Smooth muscle cell (in vitro differentiated cells): ENCODE measurements at regions not wholly inside any gene's neighbourhood (a gene's known extent, or its start where the extent isn't known, plus 50 kb on each side); places are given as distances from the start of the nearest gene placed in this dataset.

Experiments
- DNase-seq: peaks from one replicate; lab custom pipeline; 2025; ENCODE audit not compliant: unreplicated experiment; lab: John Stamatoyannopoulos, UW
- H2AFZ ChIP-seq: fragments of 200-600 bp; sonication (generic); 2 replicates; pipeline ENCODE4 v1.6.0; 2016; ENCODE audit warnings: antibody characterized with exemption, low read depth, mild to moderate bottlenecking
- H3F3A ChIP-seq: fragments of 200-600 bp; sonication (generic); 2 replicates; pipeline ENCODE4 v1.6.0; 2017; ENCODE audit warnings: antibody characterized with exemption, low read depth
- H3K27ac ChIP-seq: fragments of 200-600 bp; sonication (generic); 2 replicates; pipeline ENCODE4 v1.5.1; 2016; ENCODE audit warnings: low read depth, mild to moderate bottlenecking
- H3K27me3 ChIP-seq: fragments of 200-600 bp; sonication (generic); 2 replicates; pipeline ENCODE4 v1.6.1; 2016; ENCODE audit warnings: low read depth, mild to moderate bottlenecking
- H3K36me3 ChIP-seq: fragments of 200-600 bp; sonication (generic); 2 replicates; pipeline ENCODE4 v1.5.1; 2016; ENCODE audit warnings: low read depth
- H3K4me1 ChIP-seq: fragments of 200-600 bp; sonication (generic); 2 replicates; pipeline ENCODE4 v1.5.1; 2016; ENCODE audit warnings: low read depth
- H3K4me2 ChIP-seq: fragments of 200-600 bp; sonication (generic); 2 replicates; pipeline ENCODE4 v1.6.0; 2016; ENCODE audit warnings: mild to moderate bottlenecking
- H3K4me3 ChIP-seq: fragments of 200-600 bp; sonication (generic); 2 replicates; pipeline ENCODE4 v1.5.1; 2016; ENCODE audit warnings: mild to moderate bottlenecking
- H3K79me2 ChIP-seq: fragments of 200-600 bp; sonication (generic); 2 replicates; pipeline ENCODE4 v1.6.0; 2016; ENCODE audit warnings: low read depth, mild to moderate bottlenecking
- H3K9ac ChIP-seq: fragments of 200-600 bp; sonication (generic); 2 replicates; pipeline ENCODE4 v1.6.0; 2016; ENCODE audit warnings: low read depth
- H3K9me3 ChIP-seq: fragments of 200-600 bp; sonication (generic); replicated peaks from 2 replicates; pipeline ENCODE4 v1.5.1; 2016; ENCODE audit warnings: low read depth
- H4K20me1 ChIP-seq: fragments of 200-600 bp; sonication (generic); 2 replicates; pipeline ENCODE4 v1.6.0; 2016; ENCODE audit warnings: low read depth
- CTCF ChIP-seq: fragments of 200-600 bp; sonication (generic); IDR thresholded peaks from 2 replicates; pipeline ENCODE4 v1.5.1; 2017; ENCODE audit warnings: borderline replicate concordance, mild to moderate bottlenecking, antibody characterized with exemption; ENCODE audit not compliant: insufficient read depth, poor library complexity, severe bottlenecking
- WGBS: methylation state at CpG from one replicate; pipeline ENCODE4 v1.1.7; 2016; ENCODE audit warnings: low lambda C conversion rate; 5-methylcytosine and 5-hydroxymethylcytosine counted together

DNA sequence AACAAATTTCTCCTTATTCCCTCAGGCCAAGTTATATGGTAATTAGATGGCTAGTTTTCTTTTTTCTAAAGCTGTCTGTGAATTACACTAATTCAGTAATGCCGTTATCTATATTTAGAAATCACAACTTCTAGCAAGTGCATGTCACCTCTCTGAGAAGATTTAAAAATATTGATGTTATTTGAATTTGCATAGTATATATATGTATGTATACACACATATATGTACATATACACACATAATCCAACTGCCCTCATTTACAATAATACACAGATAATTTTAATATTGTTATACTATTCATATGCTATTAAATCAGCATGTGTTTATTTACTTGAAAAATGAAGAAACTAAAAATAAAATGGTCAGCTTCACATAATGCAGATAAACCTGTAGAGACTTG lies 563.9 kb downstream of the SLC16A7 start:
- Histone ChIP-seq H2AFZ (no peak overlapping the region), H4K20me1 (no peaks in the 10 kb centered on the region), H3K27me3 (no peaks in the 10 kb centered on the region), H3K4me1 (no peaks in the 10 kb centered on the region), H3K4me2 (no peak overlapping the region), H3K4me3 (no peak overlapping the region), H3K36me3 (no peaks in the 10 kb centered on the region), H3K9ac (no peak overlapping the region), H3K9me3 (no peaks in the 10 kb centered on the region), H3K79me2 (no peaks in the 10 kb centered on the region), H3K27ac (no peak overlapping the region), H3F3A (no peaks in the 10 kb centered on the region)
- DNase-seq, result no peak
- WGBS, result 91% methylated on average over 1 of the region's 1 CpG
- no peak for TF ChIP-seq CTCF

GRCh38 chr12:60162988-60163720 lies 567.3 kb downstream of the SLC16A7 start:
- no peak overlapping the region for H3K27ac ChIP-seq
- WGBS, result 93% methylated on average over 13 of the region's 13 CpGs
- no peak for DNase-seq
- H3K27me3 ChIP-seq, result no peaks in the 10 kb centered on the region
- H2AFZ ChIP-seq, result no peak overlapping the region
- no peak overlapping the region for H3K4me2 ChIP-seq
- TF ChIP-seq CTCF, result no peak
- H3F3A ChIP-seq, result no peaks in the 10 kb centered on the region
- no peaks in the 10 kb centered on the region for H3K36me3 ChIP-seq
- H3K9ac ChIP-seq, result no peak overlapping the region
- H3K4me3 ChIP-seq, result no peak overlapping the region
- H3K4me1 ChIP-seq, result no peaks in the 10 kb centered on the region
- no peaks in the 10 kb centered on the region for H3K9me3 ChIP-seq
- no peaks in the 10 kb centered on the region for H3K79me2 ChIP-seq
- H4K20me1 ChIP-seq, result no peaks in the 10 kb centered on the region

DNA sequence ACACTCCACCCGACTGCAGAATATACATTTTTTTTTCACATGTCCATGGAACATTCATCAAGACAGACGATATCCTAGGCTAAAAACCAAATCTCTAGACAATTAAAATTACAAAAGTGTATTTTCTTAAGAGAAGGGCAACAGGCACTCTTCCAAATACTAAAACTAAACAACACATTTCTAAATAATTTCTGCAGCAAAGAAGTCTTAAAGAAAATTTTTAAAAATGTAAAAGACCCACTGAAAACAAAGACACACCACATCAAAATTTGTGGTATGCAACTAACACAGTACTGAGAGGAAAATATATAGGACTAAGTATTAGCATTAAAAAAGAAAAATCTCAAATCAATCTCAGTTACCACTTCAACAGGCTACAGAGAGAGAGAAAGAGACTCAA lies 570.0 kb downstream of the SLC16A7 start:
- DNase-seq, result no peak
- no peaks in the 10 kb centered on the region for H3K4me1 ChIP-seq
- no peak for TF ChIP-seq CTCF
- no peaks in the 10 kb centered on the region for H3K79me2 ChIP-seq
- no peak overlapping the region for H3K27ac ChIP-seq
- 83% methylated on average over 2 of the region's 2 CpGs for WGBS
- no peaks in the 10 kb centered on the region for H4K20me1 ChIP-seq
- no peak overlapping the region for H3K4me2 ChIP-seq
- H3K4me3 ChIP-seq, result no peak overlapping the region
- H3K9me3 ChIP-seq, result no peaks in the 10 kb centered on the region
- H3K9ac ChIP-seq, result no peak overlapping the region
- no peak overlapping the region for H2AFZ ChIP-seq
- H3K36me3 ChIP-seq, result no peaks in the 10 kb centered on the region
- no peaks in the 10 kb centered on the region for H3K27me3 ChIP-seq
- no peaks in the 10 kb centered on the region for H3F3A ChIP-seq

- Histone ChIP-seq H3K79me2 (no peaks in the 10 kb centered on the region), H3K36me3 (no peaks in the 10 kb centered on the region), H3K27ac (no peak overlapping the region), H4K20me1 (no peaks in the 10 kb centered on the region), H3K9ac (no peak overlapping the region), H3K9me3 (no peaks in the 10 kb centered on the region), H3K4me1 (no peaks in the 10 kb centered on the region), H3K4me3 (no peak overlapping the region), H3F3A (no peaks in the 10 kb centered on the region), H2AFZ (no peak overlapping the region), H3K27me3 (no peaks in the 10 kb centered on the region), H3K4me2 (no peak overlapping the region)
- 92% methylated on average over 5 of the region's 5 CpGs for WGBS
- DNase-seq, result no peak
- no peak for TF ChIP-seq CTCF
These were observed 572.6 kb downstream of the SLC16A7 start for GRCh38 chr12:60168441-60168840.
